Activated naive CD4-positive, alpha-beta T cell treated with anti-CD3 and anti-CD28 coated beads, Interleukin-2, amount 50 U/mL, for 72 hours (primary cell): ENCODE measurements at regions not wholly inside any gene's neighbourhood (a gene's known extent, or its start where the extent isn't known, plus 50 kb on each side); places are given as distances from the start of the nearest gene placed in this dataset.
"Not testable (repeated sequence)": the region's sequence is repeated elsewhere in the genome, so short reads cannot be mapped to it uniquely, and the experiment has no call there.

Experiments
- ATAC-seq, 2 donors: fragments of 150-1000 bp; cut with Tn5 transposase; 2 replicates each; pipeline ENCODE4 v1.10.0; 2021; ENCODE audit warnings: mild to moderate bottlenecking in 2 of 2, moderate library complexity in 2 of 2
- DNase-seq, 2 donors: peaks; one replicate each; pipeline ENCODE4 v3.0.0; 2021 to 2022; ENCODE audit warnings: low spot score in 2 of 2
- H3K27ac Mint-ChIP-seq, 2 donors: one replicate each; pipeline ENCODE4 v1.8.0; 2022; ENCODE audit warnings: mild to moderate bottlenecking in 2 of 2, mixed read lengths in 2 of 2
- H3K36me3 Mint-ChIP-seq, 2 donors: one replicate each; pipeline ENCODE4 v1.8.0; 2022; ENCODE audit warnings: mixed read lengths in 2 of 2
- H3K9me3 Mint-ChIP-seq, 2 donors: one replicate each; pipeline ENCODE4 v1.8.0; 2022; ENCODE audit warnings: mixed read lengths in 2 of 2

DNA sequence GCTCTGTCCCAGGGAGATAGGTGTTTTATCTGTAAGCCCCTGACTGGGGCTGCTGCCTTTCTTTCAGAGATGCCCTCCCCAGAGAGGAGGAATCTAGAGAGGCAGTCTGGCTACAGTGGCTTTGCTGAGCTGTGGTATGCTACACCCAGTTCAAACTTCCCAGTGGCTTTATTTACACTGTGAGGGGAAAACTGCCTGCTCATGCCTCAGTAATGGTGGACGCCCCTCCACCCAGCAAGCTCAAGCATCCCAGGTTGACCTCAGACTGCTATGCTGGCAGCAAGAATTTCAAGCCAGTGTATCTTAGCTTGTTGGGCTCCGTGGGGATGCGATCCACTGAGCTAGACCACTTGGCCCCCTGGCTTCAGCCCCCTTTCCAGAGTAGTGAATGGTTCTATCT is 72.6 kb upstream of the STK38L start:
- peaks cover 33 to 58% of the 10 kb centered on the region in 2 donors for H3K36me3 Mint-ChIP-seq
- not testable (repeated sequence) for DNase-seq, H3K27ac Mint-ChIP-seq, ATAC-seq
- peaks cover 17 to 34% of the 10 kb centered on the region in 2 donors for H3K9me3 Mint-ChIP-seq

DNA sequence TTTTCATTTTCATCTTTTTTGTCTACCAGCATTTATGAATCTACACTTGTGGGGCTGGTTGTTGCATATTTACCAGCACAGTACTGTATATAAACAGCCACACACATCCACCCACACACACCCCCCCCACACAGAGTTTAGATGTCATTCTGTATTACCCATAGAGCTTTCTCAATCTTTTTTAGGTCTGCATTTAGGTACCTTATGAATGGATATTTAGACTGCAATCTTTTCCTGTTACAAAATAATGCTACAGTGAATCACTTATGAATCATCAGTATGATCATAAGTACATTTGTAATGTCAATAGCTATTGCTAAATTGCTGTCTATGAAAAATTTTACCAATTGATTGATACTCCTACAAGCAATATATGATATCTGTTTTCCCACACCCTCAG is 67.3 kb upstream of the STK38L start:
- H3K36me3 Mint-ChIP-seq: peaks cover 14 to 17% of the 10 kb centered on the region in 2 donors
- peaks cover 5 to 8% of the 10 kb centered on the region in 2 donors for H3K9me3 Mint-ChIP-seq
- ATAC-seq: peak in 1 of 2 donors; percentile 53
- H3K27ac Mint-ChIP-seq: no peak overlapping the region
- DNase-seq: peak in 1 of 2 donors; percentile 23

DNA sequence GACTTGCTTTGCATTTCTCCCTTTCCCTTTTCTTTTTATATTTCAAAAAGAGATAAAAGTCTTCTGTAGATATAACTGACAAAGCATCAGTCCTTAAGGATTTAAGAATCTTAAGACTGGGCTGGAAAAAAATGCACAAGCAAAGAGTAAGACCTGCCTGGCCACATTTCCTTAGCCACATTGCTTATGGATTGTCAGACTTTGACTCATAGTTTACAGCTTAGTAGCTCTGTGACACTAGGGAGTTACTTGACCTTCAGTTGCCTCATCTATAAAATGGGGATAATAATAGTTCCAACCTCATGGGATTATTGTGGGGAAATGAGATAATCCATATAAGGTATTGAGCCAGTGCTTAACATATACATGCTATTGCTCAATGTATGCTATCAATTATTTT is 66.4 kb upstream of the STK38L start:
- H3K36me3 Mint-ChIP-seq: peaks cover 5 to 7% of the 10 kb centered on the region in 2 donors
- H3K27ac Mint-ChIP-seq: no peak overlapping the region
- DNase-seq (no peak), ATAC-seq (peak in 1 of 2 donors; percentile 19)
- H3K9me3 Mint-ChIP-seq: peaks cover 0 to 4% of the 10 kb centered on the region in 2 donors

DNA sequence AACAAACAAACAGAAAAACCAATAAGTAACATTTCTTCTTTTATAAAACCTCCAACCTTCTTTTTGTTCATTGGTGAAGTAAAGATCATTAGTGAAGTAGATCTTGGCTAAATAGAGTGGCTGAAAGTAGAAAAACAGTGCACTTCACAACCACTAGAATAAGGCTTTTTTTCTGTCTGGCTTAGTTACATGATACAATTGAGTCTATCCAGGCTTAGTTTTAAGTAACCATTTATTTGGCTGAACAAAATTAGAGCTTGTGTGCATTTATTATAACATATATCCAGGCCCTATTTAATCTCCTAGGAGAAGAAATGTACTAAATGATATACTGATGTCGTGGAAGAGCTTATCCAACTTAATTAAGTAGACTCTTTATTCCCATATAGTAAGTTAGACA is 65.8 kb upstream of the STK38L start:
- DNase-seq: no peak
- Mint-ChIP-seq H3K9me3 (no peaks in the 10 kb centered on the region), H3K36me3 (peaks cover under 1 to 2% of the 10 kb centered on the region in 2 donors), H3K27ac (peak overlapping the region; percentile 65 to 97)
- ATAC-seq: no peak

DNA sequence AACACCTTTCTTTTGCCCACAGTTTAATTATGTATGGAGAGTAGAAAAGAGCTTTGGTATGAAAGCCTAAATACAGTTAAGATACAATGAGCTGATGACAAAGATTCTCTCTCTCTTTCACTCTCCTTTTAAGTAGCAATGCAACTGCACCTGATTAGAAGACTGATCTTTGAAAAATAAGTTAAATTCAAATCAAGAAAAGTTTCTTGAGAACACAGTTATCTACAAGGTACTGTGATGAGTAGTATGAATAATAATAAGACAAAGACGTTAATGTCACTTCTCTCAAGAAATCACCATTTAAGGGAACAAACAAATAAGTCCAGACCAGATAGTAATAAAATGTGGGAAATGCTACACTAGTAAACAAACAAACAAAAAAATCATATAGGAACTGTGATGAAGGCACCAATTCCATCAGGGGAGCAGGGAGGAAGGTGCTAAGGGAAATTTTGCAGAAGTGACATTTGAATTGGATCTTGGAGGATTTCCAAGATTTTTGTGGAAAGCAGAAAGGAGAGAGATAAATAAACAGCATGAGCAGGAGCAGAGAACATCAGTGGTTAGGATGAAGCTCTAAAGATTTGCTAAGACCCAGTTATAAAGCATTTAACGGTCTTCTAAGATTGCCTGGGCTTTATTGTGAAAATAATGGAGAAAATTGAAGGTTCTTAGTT is 65.2 kb upstream of the STK38L start:
- no peaks in the 10 kb centered on the region for H3K9me3 Mint-ChIP-seq
- DNase-seq: no peak
- peak in 1 of 2 donors; percentile 55 for ATAC-seq
- peak overlapping the region; percentile 65 to 97 for H3K27ac Mint-ChIP-seq
- no peaks in the 10 kb centered on the region for H3K36me3 Mint-ChIP-seq

DNA sequence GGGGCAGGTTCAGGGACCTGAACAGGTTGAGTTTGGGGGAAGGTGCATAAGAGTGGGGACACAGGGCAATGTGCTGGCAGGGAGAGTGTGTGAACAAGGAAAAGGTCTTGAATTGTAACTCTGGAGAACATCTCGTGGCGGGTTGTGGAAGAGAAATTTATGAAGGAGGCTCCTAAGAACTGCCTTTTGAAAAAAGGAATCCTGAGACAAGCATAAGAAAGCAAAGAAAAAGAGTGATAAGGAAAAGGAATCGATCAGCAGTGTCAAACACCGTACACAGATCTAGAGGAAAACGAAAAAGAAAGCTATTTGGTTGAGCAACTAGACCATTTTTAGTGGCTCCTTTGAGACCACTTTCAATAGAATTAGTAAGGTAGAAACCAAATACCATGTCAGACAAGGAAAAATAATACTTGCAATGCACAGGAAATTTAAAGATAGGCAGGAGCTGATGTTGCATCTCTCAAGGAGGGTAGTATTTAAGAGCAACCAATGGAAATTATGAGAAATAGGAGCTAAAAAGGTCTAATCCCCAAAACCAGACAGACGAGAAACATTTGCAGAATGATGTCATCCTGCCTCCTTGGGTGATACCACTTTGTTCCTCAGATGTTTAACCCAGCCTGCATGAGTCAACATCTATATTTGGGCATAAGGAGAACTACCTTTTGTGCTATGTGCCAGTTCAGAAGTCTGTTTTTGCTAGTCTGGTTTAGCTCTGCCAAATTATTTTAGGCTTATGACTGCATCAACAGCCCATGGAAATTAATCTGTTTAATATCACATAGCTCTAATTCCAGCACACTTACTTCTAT is 64.5 kb upstream of the STK38L start:
- Mint-ChIP-seq H3K9me3 (no peaks in the 10 kb centered on the region), H3K27ac (peak overlapping the region; percentile 65 to 97), H3K36me3 (no peaks in the 10 kb centered on the region)
- peak; percentile 90 to 98 for ATAC-seq
- peak in 1 of 2 donors; percentile 42 for DNase-seq

DNA sequence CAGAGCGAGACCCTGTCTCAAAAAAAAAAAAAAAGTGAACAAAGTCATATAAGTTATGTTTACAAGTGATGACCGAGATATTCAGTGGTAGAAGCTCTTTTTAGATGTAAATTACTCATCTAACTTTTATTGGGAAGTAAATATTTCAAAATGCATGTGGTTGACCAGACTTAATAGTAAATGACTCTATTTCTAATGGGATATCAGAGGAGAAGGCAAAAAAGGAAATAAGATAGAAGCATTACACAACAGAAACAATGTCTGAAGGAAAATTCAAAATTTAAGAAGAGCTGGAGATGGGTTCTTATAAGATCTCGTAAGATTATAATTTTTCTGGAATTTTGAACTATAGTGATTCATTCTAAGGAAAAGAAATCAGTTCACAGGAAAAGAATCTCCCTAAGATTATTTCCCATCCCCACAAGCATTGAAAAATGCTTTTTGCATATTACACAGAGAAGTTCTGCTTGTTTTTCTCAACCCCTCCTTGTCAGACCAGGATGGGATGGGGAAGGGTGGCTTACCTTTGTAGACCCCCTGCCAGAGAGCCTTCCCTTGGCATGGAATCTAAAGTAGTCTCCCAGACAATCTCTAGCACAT is 63.1 kb upstream of the STK38L start:
- Mint-ChIP-seq H3K27ac (no peak overlapping the region), H3K9me3 (no peaks in the 10 kb centered on the region), H3K36me3 (no peaks in the 10 kb centered on the region)
- ATAC-seq (no peak), DNase-seq (no peak)

DNA sequence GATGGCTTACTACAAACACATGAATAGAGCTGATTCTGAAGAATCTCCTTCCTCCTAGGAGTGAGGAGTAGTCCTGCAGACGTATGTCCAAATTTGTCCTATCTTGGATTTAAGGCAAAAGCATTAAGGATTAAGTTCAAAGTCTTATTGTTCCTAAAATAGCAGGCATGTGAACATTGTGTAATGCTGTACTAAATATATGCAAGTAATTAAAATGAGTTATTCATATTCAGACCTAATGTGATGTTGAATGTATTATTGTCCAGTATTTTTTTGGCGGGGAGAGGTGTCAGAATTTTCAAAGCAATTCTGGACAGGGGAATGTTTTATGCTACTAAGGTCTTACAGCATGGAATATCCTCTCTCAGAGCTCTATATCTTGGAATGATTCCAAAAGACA is 60.7 kb upstream of the STK38L start:
- ATAC-seq: no peak
- DNase-seq: no peak
- Mint-ChIP-seq H3K36me3 (no peaks in the 10 kb centered on the region), H3K27ac (no peak overlapping the region), H3K9me3 (no peaks in the 10 kb centered on the region)

DNA sequence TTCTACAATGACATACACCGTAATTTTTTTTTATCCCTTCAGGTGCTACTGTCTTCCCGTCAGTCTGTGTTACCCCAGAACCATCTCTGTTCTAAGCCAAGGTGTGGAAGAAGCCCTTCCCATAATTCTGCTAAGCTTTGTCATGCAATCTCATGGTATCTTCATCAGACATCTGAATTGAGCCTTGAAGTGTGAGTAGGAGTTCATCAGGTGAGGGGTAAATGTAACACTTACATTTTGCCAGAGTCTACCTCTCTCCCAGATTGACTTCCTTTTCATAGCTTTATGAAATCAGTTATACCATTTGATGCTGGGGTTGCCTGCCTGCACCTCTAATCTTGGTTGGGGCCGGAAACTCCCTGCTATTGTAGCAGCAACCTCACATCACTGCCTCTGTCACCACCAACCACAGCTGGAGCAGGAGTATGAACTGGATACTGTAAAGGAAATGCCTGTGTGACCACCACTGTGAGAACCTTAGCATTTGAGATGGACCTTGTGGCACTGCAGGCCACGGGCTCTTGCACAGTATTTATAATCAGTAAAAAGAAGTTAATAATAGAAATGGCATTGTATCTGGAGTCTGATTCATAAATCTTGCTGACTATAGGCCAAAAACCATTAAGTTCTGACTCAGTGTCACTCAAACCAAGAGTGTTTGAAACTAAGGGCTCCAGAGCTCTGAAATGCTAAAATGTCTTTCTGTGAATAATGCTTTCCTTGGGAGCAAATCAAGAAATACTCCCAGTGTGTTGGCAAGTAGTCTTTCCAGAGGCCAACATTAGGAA is 58.7 kb upstream of the STK38L start:
- no peaks in the 10 kb centered on the region for H3K9me3 Mint-ChIP-seq
- H3K36me3 Mint-ChIP-seq: no peaks in the 10 kb centered on the region
- ATAC-seq: peak; percentile 87 to 95
- no peak overlapping the region for H3K27ac Mint-ChIP-seq
- DNase-seq: peak in 1 of 2 donors; percentile 42

DNA sequence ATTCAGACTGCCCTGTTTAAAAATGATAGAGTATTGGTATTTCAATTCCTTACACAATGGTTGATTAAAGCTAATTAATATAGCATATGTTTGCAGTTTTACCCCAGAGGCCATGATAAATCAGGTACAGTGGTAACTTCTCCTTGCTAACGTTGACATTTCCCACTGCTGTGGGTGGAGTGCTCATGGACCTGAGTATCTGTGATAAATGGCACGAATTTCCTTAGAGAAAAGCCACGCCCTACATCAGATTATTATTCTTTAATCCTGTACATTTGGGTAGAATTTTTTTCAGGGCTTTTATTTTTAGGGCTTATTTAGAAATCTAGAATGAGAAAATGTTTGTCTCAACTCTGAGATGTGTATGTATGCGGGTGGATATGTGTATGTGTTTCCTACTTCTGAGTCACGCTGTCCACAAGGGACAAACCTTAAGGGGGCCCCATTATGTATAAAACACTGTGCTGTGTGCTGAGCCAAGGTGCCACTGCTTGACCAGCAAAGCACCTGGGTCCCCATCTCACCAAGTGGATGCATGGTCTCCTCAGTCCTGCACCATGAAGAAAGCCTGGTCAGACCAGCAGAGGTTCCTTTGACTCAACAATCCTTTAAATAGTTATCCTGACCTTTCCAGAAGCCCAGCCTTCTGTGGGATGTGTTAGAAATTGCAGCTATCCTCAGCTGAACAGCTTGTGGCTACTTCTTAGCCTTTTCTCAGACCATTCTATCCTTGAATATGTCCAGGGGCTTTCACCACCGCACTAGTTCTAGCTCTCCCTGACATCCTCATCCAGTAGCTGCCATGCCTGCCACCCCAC is 57.9 kb upstream of the STK38L start:
- Mint-ChIP-seq H3K27ac (no peak overlapping the region), H3K36me3 (no peaks in the 10 kb centered on the region), H3K9me3 (no peaks in the 10 kb centered on the region)
- no peak for DNase-seq
- no peak for ATAC-seq

DNA sequence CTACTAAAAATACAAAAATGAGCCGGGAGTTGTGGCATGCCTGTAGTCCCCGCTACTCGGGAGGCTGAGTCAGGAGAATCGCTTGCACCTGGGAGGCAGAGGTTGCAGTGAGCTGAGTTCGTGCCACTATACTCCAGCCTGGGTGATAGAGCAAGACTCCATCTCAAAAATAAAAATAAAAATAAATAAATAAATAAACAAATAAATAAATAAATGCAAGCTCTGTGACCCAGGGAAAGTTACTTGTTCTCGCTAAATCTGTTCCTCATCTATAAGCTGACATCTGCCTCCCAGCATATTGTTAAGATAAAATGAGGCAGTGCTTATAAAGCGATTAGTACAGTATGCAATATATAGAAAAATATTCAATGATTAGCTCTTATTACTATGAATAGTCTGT is 56.4 kb upstream of the STK38L start:
- Mint-ChIP-seq H3K9me3 (no peaks in the 10 kb centered on the region), H3K36me3 (no peaks in the 10 kb centered on the region), H3K27ac (no peak overlapping the region)
- DNase-seq (no peak), ATAC-seq (no peak)

DNA sequence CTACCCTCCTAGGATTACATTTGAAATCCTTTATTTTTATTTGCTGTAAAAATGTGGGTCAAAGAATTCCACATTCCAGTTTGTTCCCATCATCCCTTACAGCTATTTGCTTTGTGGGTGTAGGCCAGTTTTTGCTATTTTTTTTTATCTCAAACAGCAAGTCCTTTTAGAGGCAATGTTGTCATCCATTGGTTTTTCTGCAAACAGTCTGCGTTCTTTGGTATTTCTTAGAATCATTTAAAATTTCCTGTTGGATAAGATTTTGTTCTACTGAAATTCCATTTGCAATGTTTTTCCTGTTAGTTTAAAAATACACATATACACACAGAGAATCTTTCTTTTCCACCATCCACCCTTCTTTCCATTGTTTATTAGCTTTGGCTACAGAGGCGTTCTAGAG is 53.3 kb upstream of the STK38L start:
- Mint-ChIP-seq H3K36me3 (no peaks in the 10 kb centered on the region), H3K27ac (no peak overlapping the region)
- no peak for ATAC-seq

DNA sequence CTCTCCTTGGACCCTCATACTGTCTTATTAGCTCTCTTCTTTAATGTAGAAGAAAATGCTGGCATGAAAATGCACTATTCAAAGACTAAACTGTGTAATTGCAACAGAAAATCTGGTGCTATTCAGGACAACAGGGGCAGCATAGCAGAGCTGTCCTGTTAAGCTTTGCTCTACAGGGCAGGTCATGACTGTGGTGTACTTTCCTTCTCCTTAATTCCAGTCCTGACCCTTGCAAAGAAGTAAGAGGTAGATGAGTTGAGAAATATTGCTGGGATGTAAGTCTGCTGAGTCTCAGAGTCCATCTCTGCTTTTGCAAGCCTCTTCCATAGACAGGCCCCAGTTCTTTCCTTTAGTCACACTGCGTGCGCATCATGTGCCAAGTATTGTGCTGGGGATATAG is 52.6 kb upstream of the STK38L start:
- ATAC-seq: no peak

More for the DNA sequence above, 53.3 kb upstream of the STK38L start:
- no peak for DNase-seq
- H3K9me3 Mint-ChIP-seq: no peaks in the 10 kb centered on the region

DNA sequence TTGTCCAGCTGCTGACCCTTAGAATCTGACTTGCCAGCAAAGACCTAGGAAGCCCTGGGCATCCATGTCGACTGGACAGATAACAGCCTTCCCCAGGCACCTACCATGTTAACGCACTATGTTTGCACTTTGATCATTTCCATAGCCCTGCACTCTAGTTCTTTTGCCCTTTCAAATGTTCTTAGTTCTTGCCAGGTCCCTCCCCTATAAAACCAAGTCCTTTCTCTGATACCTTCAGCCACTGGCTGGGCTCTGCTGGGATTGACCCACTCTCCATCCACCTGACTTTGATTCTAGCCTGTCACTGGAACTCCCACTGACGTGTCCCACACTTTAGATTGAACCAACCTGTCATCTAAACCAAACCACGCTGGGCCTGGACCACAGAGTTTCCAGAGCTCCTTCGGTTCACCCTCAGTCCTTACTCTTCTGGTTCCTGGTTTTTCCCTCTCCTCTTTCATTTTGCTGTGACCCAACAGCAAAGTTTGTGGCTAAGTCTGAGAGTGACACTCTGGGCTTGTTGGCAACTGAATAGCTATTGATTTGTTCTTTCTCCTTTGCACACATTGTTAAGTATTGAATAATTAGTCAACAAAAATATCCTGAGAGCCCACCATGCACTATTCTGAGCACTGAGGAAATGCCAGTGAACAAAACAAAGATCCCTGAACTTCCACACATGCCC is 51.8 kb upstream of the STK38L start:
- DNase-seq (no peak), ATAC-seq (no peak)
- Mint-ChIP-seq H3K27ac (no peak overlapping the region), H3K36me3 (no peaks in the 10 kb centered on the region), H3K9me3 (no peaks in the 10 kb centered on the region)

More for the DNA sequence above, 52.6 kb upstream of the STK38L start:
- no peak overlapping the region for H3K27ac Mint-ChIP-seq
- no peaks in the 10 kb centered on the region for H3K9me3 Mint-ChIP-seq
- no peak for DNase-seq
- H3K36me3 Mint-ChIP-seq: no peaks in the 10 kb centered on the region

DNA sequence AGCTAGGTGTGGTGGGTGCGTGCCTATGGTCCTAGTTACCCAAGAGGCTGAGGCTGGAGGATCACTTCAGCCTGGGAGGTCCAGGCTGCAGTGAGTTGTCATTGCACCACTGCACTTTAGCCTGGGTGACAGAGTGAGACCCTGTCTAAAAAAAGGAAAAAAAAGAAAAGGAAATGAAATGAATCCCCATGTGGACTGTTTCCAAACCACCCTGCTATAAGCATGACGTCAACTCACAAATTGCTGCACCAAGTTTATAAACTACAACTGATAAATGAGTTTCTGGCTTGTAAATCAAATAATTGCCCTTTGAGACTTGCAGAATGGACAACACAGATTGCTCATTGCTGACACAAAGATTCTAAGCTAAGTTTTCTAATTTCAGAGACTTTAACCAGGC is 51.0 kb upstream of the STK38L start:
- Mint-ChIP-seq H3K9me3 (no peaks in the 10 kb centered on the region), H3K36me3 (no peaks in the 10 kb centered on the region), H3K27ac (no peak overlapping the region)
- ATAC-seq (no peak), DNase-seq (no peak)
